CD4-positive, alpha-beta T cell treated with Interleukin-10 for 1 hour (primary cell): ENCODE measurements at regions not wholly inside any gene's neighbourhood (a gene's known extent, or its start where the extent isn't known, plus 50 kb on each side); places are given as distances from the start of the nearest gene placed in this dataset.
"Not testable (repeated sequence)": the region's sequence is repeated elsewhere in the genome, so short reads cannot be mapped to it uniquely, and the experiment has no call there.

Source experiments
- DNase-seq: peaks from one replicate; pipeline ENCODE4 v3.0.0-alpha.2; 2020

GRCh38 chr9:65449886-65450610, 165.0 kb upstream of the FOXD4L5 start:
- not testable (repeated sequence) for DNase-seq

GRCh38 chr9:65449423-65449822, 164.4 kb upstream of the FOXD4L5 start:
- no peak for DNase-seq

DNA sequence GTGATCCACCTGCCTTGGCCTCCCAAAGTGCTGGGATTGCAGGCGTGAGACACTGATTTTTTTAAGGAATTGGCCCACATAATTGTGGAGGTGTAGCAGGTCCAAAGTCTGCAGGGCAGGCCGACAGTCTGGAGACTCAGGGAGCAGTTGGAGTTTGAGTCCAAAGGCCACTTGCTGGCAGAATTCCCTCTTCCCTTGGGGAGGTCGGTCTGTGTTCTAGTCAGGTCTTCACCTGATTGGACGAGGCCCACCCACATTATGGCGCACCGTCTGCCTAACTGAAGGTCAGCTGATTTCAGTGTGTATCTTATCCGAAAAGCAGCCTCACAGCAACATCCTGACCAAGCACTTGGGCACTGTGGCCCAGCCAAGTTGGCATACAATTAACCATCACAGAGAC, 162.1 kb upstream of the FOXD4L5 start:
- not testable (repeated sequence) for DNase-seq

DNA sequence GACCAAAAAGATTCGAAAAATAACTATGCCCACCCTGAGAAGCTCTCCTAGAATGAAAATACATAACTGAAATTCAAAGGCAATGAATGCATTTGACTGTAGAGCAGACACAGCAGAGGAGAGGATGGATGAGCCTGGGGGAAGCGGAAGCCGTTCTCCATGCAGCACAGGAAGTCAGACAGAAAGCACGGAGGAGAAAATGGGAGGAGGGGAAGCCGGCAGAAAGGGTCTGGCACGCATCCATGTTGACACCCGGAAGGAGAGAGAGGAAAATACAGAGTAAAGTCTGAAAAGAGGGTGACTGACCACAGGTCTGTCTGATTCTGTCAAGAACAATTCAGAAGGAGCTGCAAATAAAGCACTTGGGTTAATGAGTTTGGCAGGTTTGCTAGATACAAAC, 161.0 kb upstream of the FOXD4L5 start:
- DNase-seq, result not testable (repeated sequence)

DNA sequence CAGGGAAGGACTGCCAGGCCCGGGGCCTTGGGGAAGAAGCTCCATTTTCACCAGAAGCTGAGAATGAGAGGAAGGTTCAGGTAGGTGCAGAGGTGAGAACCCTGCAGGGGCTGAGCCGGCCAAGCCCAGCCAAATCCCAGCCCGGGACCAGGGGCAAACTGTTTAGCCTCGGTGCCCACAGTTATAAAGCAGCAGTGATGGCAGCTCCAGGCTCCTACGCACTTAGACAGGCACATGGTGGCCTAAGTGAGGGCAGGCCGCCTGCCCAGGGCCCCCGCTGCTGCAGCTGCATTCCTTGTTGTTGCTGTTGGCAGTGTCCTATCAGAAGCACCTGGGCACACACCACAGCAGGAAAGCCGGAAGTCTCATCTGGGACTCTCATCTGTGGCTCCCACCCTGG, 159.9 kb upstream of the FOXD4L5 start:
- no peak for DNase-seq

DNA sequence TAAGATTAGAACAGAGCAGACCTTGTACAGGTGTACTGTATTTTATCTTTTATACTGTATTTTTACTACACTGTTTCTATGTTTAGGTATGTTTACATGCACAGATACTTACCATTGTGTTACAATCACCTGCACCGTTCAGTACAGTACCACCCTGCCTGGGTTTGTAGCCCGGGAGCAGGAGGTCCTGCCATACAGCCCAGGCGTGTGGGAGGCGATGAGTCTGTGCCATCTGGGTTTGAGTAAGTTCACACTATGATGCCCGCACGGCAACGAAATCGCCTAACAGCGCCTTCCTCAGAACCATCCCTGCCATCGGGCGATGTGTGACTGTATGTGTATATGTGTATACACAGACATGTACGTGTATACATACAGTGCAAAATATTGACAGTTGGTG, 157.1 kb upstream of the FOXD4L5 start:
- DNase-seq, result not testable (repeated sequence)

- not testable (repeated sequence) for DNase-seq
Observed at GRCh38 chr9:65441324-65441920, 156.4 kb upstream of the FOXD4L5 start.

GRCh38 chr9:65437724-65438123, 152.7 kb upstream of the FOXD4L5 start:
- no peak for DNase-seq

GRCh38 chr9:65435464-65435863, 150.5 kb upstream of the FOXD4L5 start:
- DNase-seq, result no peak

DNA sequence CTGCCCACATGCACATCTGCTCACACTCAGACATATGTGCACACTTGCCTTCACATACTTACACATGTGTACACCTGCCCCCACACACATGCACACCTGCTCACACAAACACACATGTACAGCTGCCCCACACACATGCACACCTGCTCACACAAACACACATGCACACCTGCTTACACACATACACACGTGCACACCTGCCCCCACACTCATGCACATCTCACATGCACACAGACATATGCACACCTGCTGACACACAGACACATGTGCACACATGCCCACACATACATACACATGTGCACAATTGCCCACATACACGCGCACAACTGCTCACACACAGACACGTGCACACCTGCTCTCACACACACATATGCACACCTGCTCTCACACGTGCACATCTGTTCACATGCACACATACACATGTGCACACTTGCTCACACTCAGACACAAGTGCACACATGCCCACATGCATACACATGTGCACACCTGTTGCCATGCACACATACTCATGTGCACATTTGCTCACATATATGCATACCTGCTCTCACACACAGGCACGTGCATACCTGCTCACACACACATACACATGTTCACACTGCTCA, 147.8 kb upstream of the FOXD4L5 start:
- DNase-seq, result no peak

DNA sequence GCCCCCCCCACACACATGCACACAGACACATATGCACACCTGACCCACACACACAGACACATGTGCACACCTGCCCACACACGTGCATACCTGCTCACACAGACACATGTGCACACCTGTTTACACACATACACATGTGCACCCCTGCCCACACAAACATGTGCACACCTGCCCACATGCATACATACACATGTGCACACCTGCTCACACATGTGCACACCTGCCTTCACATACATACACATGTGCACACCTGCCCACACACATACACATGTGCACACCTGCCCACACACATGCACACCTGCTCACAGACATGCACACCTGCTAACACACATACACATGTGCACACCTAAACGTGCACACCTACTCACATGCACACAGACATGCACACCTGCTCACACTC, 147.0 kb upstream of the FOXD4L5 start:
- DNase-seq, result no peak

- DNase-seq, result no peak
Observed at GRCh38 chr9:65430221-65430620, 145.2 kb upstream of the FOXD4L5 start.

DNA sequence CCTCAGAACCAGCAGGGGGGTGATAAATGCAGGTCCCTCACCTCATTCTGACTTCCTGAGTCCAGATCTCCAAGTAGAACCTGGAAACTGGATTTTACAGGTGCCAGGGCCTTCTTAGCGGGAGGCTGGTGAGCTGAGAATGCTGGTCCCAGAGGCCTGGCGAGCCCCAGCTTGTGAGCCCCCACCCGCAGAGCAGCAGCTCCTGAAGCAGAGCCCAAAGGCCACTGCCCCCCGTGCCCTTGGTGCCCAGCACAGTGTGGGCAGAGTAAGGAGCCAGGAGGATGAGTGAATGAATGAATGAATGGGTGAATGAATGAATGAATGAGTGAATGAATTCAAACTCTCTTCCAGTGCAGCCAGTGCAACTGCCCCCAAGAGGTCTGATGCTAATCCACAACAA, 142.4 kb upstream of the FOXD4L5 start:
- not testable (repeated sequence) for DNase-seq

DNA sequence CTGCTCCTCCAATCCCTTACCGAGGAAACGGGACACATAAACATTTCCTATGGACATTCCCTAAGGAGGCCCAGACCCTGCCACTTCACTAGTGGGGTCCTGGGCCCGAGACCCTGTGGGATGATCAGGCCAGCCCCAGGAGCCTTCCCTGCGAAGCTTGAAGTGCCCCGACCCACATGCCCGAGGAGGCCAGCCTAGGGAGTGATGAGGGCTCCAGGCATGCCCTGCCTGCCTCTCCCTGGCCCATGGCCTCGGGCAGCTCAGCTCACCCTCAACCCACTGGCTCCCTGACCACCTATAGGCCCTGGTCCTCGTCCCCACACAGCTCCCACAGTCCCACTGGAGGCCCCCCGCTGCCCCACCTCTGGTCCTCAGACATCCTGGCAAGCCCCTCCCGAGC, 141.8 kb upstream of the FOXD4L5 start:
- not testable (repeated sequence) for DNase-seq

GRCh38 chr9:65426231-65426630, 141.2 kb upstream of the FOXD4L5 start:
- no peak for DNase-seq

DNA sequence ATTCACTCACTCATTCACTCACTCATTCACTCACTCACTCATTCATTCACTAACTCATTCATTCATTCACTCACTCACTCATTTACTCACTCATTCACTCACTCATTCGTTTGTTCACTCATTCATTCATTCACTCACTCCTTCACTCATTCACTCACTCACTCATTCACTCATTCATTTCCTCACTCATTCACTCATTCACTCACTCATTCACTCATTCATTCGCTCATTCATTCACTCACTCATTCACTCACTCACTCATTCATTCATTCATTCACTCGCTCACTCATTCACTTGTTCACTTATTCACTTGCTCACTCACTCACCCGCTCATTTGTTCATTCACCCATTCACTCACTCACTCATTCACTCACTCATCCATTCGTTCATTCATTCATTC, 140.2 kb upstream of the FOXD4L5 start:
- DNase-seq, result not testable (repeated sequence)

- DNase-seq, result not testable (repeated sequence)
Observed at GRCh38 chr9:65424437-65424984, 139.5 kb upstream of the FOXD4L5 start.

GRCh38 chr9:65423691-65424436, 138.9 kb upstream of the FOXD4L5 start:
- not testable (repeated sequence) for DNase-seq

DNA sequence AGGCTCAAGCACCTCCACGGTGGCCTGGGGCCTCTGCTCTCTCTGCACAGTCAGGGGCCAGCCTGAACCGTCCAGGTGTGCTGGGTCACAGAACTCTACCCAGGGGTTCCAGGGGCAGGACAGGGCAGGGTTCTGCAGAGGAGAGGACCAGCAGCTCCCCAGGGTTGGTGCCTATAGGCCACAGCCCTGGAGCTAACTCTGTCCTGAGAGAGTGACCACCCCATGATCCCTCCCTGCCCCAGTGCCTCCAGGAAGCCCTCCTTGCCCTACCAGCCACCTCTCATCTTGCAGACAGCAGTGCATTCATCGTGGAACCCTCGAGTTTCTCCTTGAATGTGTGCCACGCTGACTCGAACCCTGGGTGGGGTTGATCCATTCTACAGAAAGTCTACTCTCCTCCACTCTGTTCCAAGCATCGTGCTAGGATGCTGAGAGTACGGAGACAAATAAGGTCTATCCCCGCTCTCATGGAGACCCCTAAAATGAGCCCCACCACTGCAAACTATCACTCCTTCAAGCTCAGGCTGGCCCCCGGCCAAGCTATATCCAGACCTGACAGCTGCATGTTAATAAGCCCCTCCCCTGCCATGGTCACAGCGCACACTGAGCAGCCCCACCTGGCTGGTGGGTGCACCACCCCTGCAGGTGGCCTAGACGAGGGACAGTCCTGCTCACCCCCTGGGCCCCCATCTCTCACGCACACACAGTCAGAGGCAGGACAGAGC, 138.1 kb upstream of the FOXD4L5 start:
- not testable (repeated sequence) for DNase-seq

- DNase-seq, result not testable (repeated sequence)
Observed at GRCh38 chr9:65421486-65421885, 136.5 kb upstream of the FOXD4L5 start.

GRCh38 chr9:65420771-65421170, 135.8 kb upstream of the FOXD4L5 start:
- DNase-seq, result no peak

DNA sequence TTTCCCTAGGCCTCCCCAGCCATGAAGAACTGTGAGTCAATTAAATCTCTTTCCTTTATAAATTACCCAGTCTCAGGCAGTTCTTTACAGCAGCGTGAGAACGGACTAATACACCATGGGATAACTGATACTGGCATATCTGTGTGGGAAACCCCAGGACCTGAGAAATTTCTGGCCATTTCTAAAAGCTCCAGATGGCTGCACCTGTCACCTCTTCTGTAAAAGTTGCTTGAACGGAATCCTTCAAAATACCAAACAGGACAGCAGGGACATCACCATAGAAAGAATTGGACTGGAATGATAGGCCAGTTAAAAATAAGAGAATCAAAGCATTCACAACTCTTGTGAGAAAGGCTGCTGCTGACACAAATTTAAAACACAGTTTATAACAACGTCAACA, 134.0 kb upstream of the FOXD4L5 start:
- DNase-seq, result not testable (repeated sequence)
